Activated CD4-positive, alpha-beta T cell treated with anti-CD3 and anti-CD28 coated beads for 24 hours (primary cell): ENCODE measurements at regions not wholly inside any gene's neighbourhood (a gene's known extent, or its start where the extent isn't known, plus 50 kb on each side); places are given as distances from the start of the nearest gene placed in this dataset.

ENCODE experiments used
- DNase-seq, 2 donors: peaks; one replicate each; pipeline ENCODE4 v3.0.0-alpha.2; 2020; ENCODE audit warnings: low read depth in 2 of 2

DNA sequence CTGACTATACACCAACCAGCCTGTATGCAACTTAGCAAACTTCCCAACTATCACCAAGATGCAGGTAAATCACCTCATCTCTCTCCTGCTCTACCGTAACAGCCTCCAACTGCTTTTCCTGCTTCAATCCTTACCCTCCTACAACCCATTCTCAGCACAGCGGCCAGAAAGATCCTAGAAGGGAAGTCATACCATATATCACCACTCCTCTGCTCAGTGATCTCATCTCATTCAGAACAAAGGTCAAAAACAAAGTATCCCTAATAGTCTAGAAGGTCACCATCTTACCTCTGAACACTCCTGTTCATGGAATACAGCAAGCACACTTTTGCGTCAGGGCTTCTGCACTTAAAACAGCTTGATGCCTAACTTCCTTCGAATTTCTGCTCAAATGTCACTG lies 62.2 kb upstream of the RNF38 start:
- DNase-seq: no peak

DNA sequence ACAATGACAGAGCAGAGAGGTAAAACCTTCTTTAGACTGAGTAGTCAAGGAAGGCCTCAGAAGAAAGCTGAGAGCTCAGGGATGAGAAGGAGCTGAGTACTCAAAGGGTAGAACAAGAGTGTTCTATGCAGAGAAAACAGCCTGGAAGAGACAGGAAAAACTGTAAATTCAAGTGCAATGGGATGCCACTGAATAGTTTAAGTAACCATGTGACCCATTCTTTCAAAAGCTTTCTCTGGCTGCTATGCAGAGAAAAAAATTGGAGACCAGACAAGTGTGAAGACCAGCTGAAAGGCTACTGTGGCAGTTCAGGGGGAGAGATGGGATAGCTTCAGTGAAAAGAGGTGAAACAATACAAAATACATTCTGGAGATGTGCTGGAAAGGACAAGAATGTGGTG lies 61.3 kb upstream of the RNF38 start:
- no peak for DNase-seq

DNA sequence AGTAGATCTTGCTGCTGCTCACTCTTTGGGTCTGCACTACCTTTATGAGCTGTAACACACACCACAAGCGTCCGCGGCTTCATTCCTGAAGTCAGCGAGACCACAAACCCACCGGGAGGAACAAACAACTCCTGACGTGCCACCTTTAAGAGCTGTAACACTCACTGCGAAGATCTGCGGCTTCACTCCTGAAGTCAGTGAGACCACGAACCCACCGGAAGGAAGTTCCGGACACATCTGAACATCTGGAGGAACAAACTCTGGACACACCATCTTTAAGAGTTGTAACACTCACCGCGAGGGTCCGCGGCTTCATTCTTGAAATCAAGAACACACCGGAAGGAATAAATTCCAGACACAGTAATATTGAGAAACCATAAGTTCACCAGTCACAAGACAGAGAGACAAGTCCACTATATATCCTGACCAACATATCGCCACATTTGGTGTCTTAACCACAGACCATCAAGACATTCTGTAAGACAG lies 58.4 kb upstream of the RNF38 start:
- peak; percentile 23 to 54 for DNase-seq

DNA sequence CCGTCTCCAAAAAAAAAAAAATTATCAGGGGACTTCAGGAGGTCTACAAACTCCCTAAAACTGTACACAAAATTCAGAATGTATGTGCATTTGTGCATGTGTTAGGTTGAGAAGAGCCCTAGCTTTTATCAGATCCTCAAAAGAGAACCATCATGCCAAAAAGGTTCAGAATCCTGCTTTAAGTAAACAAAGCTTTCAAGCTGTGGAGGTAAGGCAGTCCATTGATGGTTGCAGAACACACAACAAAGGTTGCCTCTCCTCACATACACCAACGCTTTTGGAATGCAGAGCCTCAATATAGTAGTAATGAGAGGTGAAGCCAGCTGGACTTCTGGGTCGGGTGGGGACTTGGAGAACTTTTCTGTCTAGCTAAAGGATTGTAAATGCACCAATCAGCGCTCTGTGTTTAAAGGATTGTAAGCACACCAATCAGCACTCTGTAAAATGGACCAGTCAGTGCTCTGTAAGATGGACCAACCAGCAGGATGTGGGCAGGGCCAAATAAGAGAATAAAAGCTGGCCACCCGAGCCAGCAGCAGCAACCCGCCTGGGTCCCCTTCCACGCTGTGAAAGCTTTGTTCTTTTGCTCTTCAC lies 57.9 kb upstream of the RNF38 start:
- no peak for DNase-seq

DNA sequence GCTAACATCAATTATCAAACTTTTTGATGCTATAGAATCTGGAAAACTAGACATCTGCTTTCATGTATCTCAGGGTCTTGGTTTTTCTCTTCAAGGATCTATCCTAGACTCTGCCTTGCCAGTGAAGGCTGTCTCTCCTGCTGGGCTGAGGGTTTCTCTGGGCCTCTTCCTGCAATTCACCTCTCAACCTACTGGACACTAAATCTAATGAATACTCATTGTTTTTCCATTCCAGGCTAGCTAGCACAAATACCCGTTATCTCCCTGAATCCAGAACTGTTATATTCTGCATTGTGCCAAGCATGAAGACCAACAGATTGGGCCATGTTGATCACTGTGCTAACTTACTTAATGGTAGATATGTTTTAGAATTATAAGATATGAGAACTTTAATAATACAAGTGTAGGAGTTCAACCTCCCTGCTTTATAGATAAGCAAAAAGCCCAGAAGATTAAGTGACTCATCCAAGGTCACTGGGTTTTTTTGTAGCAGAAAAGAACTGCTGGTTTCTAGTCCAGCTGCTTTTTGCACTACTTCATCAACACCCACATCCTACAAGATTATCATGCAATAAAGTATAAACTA lies 56.5 kb upstream of the RNF38 start:
- DNase-seq: no peak

DNA sequence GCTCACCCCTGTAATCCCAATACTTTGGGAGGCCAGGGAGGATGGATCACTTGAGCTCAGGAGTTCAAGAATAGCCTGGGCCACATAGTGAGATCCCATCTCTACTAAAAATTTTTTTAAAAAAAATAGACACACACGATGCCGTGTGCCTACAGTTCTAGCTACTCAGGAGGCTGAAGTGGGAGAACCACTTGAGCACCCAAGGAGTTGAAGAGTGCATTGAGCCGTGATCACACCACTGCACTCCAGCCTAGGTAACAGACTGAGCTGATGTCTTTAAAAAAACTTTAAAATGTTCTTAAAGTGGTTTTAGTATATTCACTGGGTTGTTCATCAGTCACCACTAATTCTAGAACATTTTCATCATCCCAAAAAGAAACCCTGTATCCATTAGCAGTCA lies 51.9 kb upstream of the RNF38 start:
- DNase-seq: no peak

DNA sequence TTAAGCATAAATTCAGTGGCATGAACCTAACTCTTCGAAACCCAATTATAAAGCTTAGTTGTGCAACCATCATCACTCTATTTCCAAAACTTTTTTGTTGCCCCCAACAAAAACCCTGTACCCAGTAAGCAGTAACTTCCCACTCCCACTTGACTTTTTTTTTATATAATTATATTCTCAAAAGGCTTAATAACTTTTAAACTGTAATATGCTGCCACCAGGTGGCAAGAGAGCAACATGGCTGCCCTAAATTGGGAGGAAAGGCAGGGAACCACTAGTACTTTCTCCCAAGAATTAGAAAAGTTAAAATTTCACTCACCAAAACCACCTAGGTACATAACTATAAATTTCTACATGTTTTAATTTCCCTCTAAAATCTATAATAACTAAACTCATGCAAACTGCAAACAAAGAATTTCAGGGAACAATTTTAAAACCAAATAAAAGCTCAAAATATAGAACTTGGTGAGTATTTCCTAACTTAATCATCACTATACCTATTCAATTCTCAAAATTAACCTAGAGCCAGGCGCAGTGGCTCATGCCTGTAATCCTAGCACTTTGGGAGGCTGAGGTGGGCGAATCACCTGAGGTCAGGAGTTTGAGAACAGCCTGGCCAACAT lies 50.2 kb upstream of the RNF38 start:
- DNase-seq: no peak
